Prostate gland (tissue), 2 donors: ENCODE measurements at regions not wholly inside any gene's neighbourhood (a gene's known extent, or its start where the extent isn't known, plus 50 kb on each side); places are given as distances from the start of the nearest gene placed in this dataset.

Experiments
- DNase-seq: peaks from one replicate; pipeline ENCODE4 v3.0.0-alpha.2; 2019; ENCODE audit warnings: low spot score
- H3K27ac ChIP-seq, 2 donors: fragments of 200-600 bp; sonication (generic); 2 replicates each; pipeline ENCODE4 v1.5.1; 2017 to 2019
- H3K27me3 ChIP-seq: fragments of 200-600 bp; sonication (generic); replicated peaks from 2 replicates; pipeline ENCODE4 v1.5.1; 2019; ENCODE audit not compliant: insufficient read depth
- H3K36me3 ChIP-seq, 2 donors: fragments of 200-600 bp; sonication (generic); 1 replicate in 1 of 2; 2 replicates in 1 of 2; pipeline versions ENCODE4 v1.5.1 to v1.8.1; 2017 to 2019
- H3K4me1 ChIP-seq: fragments of 200-600 bp; sonication (generic); replicated peaks from 2 replicates; pipeline ENCODE4 v1.5.1; 2019
- H3K4me3 ChIP-seq, 2 donors: fragments of 200-600 bp; sonication (generic); 2 replicates each; pipeline ENCODE4 v1.5.1; 2017 to 2019
- H3K9me3 ChIP-seq: fragments of 200-600 bp; sonication (generic); 2 replicates; pipeline ENCODE4 v1.5.1; 2017
- POLR2A ChIP-seq: fragments of 450-650 bp; IDR thresholded peaks from one replicate; pipeline ENCODE4 v1.6.1; 2016; ENCODE audit warnings: antibody characterized with exemption, mild to moderate bottlenecking
- POLR2AphosphoS5 ChIP-seq: sonication (generic); formaldehyde crosslinking; IDR thresholded peaks from one replicate; pipeline ENCODE4 v1.6.1; 2017; ENCODE audit warnings: antibody characterized with exemption
- WGBS: methylation state at CpG from one replicate; pipeline ENCODE4 v1.1.5; 2018; 5-methylcytosine and 5-hydroxymethylcytosine counted together
- intact Hi-C: fragments of 100-400 bp; cut with DNase I; formaldehyde crosslinking; loops from one replicate; pipeline ENCODE4 v1.14.2; 2022
- TF ChIP-seq, protein P1 (sequence below), 4 experiments: fragments of 200-600 bp in 2 of 4; fragments of 450-650 bp in 2 of 4; sonication (generic) in 2 of 4; IDR thresholded peaks; 1 replicate in 3 of 4; 2 replicates in 1 of 4; pipeline ENCODE4 v1.5.1; 2016 to 2019; ENCODE audit warnings: antibody characterized with exemption in 4 of 4, mild to moderate bottlenecking in 2 of 4, moderate library complexity in 2 of 4

- Histone ChIP-seq H3K4me1 (no peaks in the 10 kb centered on the region), H3K4me3 (no peak overlapping the region), H3K9me3 (no peaks in the 10 kb centered on the region), H3K36me3 (no peaks in the 10 kb centered on the region), H3K27me3 (no peaks in the 10 kb centered on the region), H3K27ac (no peak overlapping the region)
- TF ChIP-seq, protein P1, sequence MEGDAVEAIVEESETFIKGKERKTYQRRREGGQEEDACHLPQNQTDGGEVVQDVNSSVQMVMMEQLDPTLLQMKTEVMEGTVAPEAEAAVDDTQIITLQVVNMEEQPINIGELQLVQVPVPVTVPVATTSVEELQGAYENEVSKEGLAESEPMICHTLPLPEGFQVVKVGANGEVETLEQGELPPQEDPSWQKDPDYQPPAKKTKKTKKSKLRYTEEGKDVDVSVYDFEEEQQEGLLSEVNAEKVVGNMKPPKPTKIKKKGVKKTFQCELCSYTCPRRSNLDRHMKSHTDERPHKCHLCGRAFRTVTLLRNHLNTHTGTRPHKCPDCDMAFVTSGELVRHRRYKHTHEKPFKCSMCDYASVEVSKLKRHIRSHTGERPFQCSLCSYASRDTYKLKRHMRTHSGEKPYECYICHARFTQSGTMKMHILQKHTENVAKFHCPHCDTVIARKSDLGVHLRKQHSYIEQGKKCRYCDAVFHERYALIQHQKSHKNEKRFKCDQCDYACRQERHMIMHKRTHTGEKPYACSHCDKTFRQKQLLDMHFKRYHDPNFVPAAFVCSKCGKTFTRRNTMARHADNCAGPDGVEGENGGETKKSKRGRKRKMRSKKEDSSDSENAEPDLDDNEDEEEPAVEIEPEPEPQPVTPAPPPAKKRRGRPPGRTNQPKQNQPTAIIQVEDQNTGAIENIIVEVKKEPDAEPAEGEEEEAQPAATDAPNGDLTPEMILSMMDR (IDR thresholded peaks at IDR 0.05), result no peak
- TF ChIP-seq POLR2AphosphoS5 (no peak), POLR2A (no peak)
- intact Hi-C loops, result no loop called here
- WGBS, result 76% methylated on average over 2 of the region's 2 CpGs
- DNase-seq, result no peak
Observed at GRCh38 chr4:36494747-36495146, 213.3 kb downstream of the DTHD1 start.

- Histone ChIP-seq H3K36me3 (no peaks in the 10 kb centered on the region), H3K27me3 (no peaks in the 10 kb centered on the region), H3K4me3 (no peak overlapping the region), H3K27ac (no peak overlapping the region), H3K9me3 (no peaks in the 10 kb centered on the region), H3K4me1 (no peaks in the 10 kb centered on the region)
- intact Hi-C loops, result no loop called here
- no peak for TF ChIP-seq POLR2A
- TF ChIP-seq, protein P1 (IDR thresholded peaks at IDR 0.05), result no peak
- no peak for TF ChIP-seq POLR2AphosphoS5
- DNase-seq, result no peak
Observed at GRCh38 chr4:36502350-36502749, 220.9 kb downstream of the DTHD1 start.

GRCh38 chr4:36508394-36508793, 227.0 kb downstream of the DTHD1 start:
- Histone ChIP-seq H3K4me3 (no peak overlapping the region), H3K4me1 (no peaks in the 10 kb centered on the region), H3K36me3 (no peaks in the 10 kb centered on the region), H3K27ac (no peak overlapping the region), H3K27me3 (no peaks in the 10 kb centered on the region), H3K9me3 (no peaks in the 10 kb centered on the region)
- TF ChIP-seq POLR2AphosphoS5, result no peak
- TF ChIP-seq, protein P1 (IDR thresholded peaks at IDR 0.05), result no peak
- no peak for TF ChIP-seq POLR2A
- intact Hi-C loops, result no loop called here
- DNase-seq, result no peak
- 83% methylated on average over 2 of the region's 2 CpGs for WGBS

- 74% methylated on average over 3 of the region's 3 CpGs for WGBS
- H3K27me3 ChIP-seq, result no peaks in the 10 kb centered on the region
- no peak for TF ChIP-seq POLR2A
- no peak for DNase-seq
- H3K4me3 ChIP-seq, result no peak overlapping the region
- H3K27ac ChIP-seq, result no peak overlapping the region
- H3K36me3 ChIP-seq, result no peaks in the 10 kb centered on the region
- intact Hi-C loops, result no loop called here
- no peaks in the 10 kb centered on the region for H3K9me3 ChIP-seq
- H3K4me1 ChIP-seq, result no peaks in the 10 kb centered on the region
Observed at GRCh38 chr4:36509845-36510244, 228.4 kb downstream of the DTHD1 start.

DNA sequence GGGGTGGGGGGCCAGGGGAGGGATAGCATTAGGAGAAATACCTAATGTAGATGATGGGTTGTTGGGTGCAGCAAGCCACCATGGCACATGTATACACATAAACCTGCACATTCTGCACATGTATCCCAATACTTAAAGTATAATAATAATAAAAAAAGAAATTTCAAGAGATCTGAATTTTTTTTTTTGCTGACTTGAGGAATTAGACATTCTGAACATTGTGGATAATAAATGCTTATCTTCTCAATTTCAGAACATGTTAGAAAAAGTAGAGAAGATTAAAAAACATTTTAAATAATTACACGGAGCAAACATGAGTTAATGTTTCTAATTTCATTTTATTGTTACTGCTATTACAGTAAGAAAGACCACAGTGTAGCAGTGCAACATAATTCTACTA, 230.4 kb downstream of the DTHD1 start:
- H3K27me3 ChIP-seq, result no peaks in the 10 kb centered on the region
- no peak overlapping the region for H3K27ac ChIP-seq
- no peak for DNase-seq
- TF ChIP-seq POLR2AphosphoS5 (no peak), POLR2A (no peak)
- TF ChIP-seq, protein P1 (IDR thresholded peaks at IDR 0.05), result no peak
- WGBS, result 90% methylated on average over 1 of the region's 1 CpG
- no peaks in the 10 kb centered on the region for H3K9me3 ChIP-seq
- H3K36me3 ChIP-seq, result no peaks in the 10 kb centered on the region
- H3K4me1 ChIP-seq, result no peaks in the 10 kb centered on the region
- intact Hi-C loops, result no loop called here
- no peak overlapping the region for H3K4me3 ChIP-seq
